PC-9 (cell line): ENCODE measurements at regions not wholly inside any gene's neighbourhood (a gene's known extent, or its start where the extent isn't known, plus 50 kb on each side); places are given as distances from the start of the nearest gene placed in this dataset.
"Not testable (repeated sequence)": the region's sequence is repeated elsewhere in the genome, so short reads cannot be mapped to it uniquely, and the experiment has no call there.

Experiments
- BruUV-seq: library from RNA; stranded (reverse); fragments of 400-500 nt; replicated peaks from 2 replicates; lab custom pipeline; 2021; lab: Mats Ljungman, UMichigan
- CTCF ChIA-PET: fragments of 300-600 bp; sonication (Branson Sonifier 250); formaldehyde crosslinking; loops from one replicate; lab custom pipeline; 2022; ENCODE audit warnings: antibody characterized with exemption; lab: Charles Lee
- POLR2A ChIA-PET: fragments of 300-600 bp; sonication (Branson Sonifier 250); formaldehyde crosslinking; loops from one replicate; lab custom pipeline; 2022; ENCODE audit warnings: antibody characterized with exemption; ENCODE audit not compliant: unreplicated experiment; lab: Charles Lee
- DNase-seq, 2 experiments: peaks; one replicate each; pipeline versions ENCODE4 v3.0.0 to v3.0.0-alpha.2; 2015 to 2022; ENCODE audit warnings: mixed read lengths in 1 of 2
- H2AFZ ChIP-seq: fragments of 200-600 bp; sonication (generic); 2 replicates; pipeline ENCODE4 v1.8.1; 2017; ENCODE audit warnings: antibody characterized with exemption
- H3F3A ChIP-seq: fragments of 200-600 bp; sonication (generic); 2 replicates; pipeline ENCODE4 v1.8.1; 2017; ENCODE audit warnings: antibody characterized with exemption, mild to moderate bottlenecking, low read depth; ENCODE audit not compliant: insufficient read depth
- H3K27ac ChIP-seq: fragments of 200-600 bp; sonication (generic); 2 replicates; pipeline ENCODE4 v1.6.1; 2016; ENCODE audit warnings: mixed run types
- H3K27me3 ChIP-seq: fragments of 200-600 bp; sonication (generic); 2 replicates; pipeline ENCODE4 v1.6.1; 2016; ENCODE audit warnings: low read depth, mixed run types; ENCODE audit not compliant: insufficient read depth
- H3K36me3 ChIP-seq: fragments of 200-600 bp; sonication (generic); 2 replicates; pipeline ENCODE4 v1.6.1; 2016; ENCODE audit warnings: low read depth, mixed run types
- H3K4me1 ChIP-seq: fragments of 200-600 bp; sonication (generic); replicated peaks from 2 replicates; pipeline ENCODE4 v1.6.1; 2016; ENCODE audit warnings: mixed run types; ENCODE audit not compliant: insufficient read depth
- H3K4me2 ChIP-seq: fragments of 200-600 bp; sonication (generic); 2 replicates; pipeline ENCODE4 v1.6.1; 2017; ENCODE audit warnings: mixed run types
- H3K4me3 ChIP-seq: fragments of 200-600 bp; sonication (generic); 2 replicates; pipeline ENCODE4 v1.6.1; 2016; ENCODE audit warnings: mixed run types
- H3K79me2 ChIP-seq: fragments of 200-600 bp; sonication (generic); 2 replicates; pipeline ENCODE4 v1.6.1; 2017; ENCODE audit warnings: low read depth, mixed run types
- H3K9me2 ChIP-seq: fragments of 200-600 bp; sonication (generic); 2 replicates; pipeline ENCODE4 v1.8.1; 2017; ENCODE audit warnings: mild to moderate bottlenecking; ENCODE audit not compliant: insufficient read depth
- H3K9me3 ChIP-seq: fragments of 200-600 bp; sonication (generic); 2 replicates; pipeline ENCODE4 v1.8.1; 2016; ENCODE audit warnings: low read depth; ENCODE audit not compliant: insufficient read depth
- H4K20me1 ChIP-seq: fragments of 200-600 bp; sonication (generic); 2 replicates; pipeline ENCODE4 v1.8.1; 2017; ENCODE audit not compliant: insufficient read depth
- EZH2 ChIP-seq: fragments of 200-600 bp; sonication (generic); IDR thresholded peaks from 2 replicates; pipeline ENCODE4 v1.8.0; 2017; ENCODE audit warnings: antibody characterized with exemption, low read depth
- intact Hi-C: fragments of 100-400 bp; cut with micrococcal nuclease; formaldehyde crosslinking; loops from one replicate; pipeline ENCODE4 v1.10.0; 2022; ENCODE audit not compliant: unreplicated experiment
- TF ChIP-seq, protein P1 (sequence below): fragments of 200-600 bp; sonication (generic); conservative IDR thresholded peaks from 2 replicates; pipeline ENCODE4 v1.6.1; 2017; ENCODE audit warnings: mixed run types, antibody characterized with exemption, mild to moderate bottlenecking, moderate library complexity

DNA sequence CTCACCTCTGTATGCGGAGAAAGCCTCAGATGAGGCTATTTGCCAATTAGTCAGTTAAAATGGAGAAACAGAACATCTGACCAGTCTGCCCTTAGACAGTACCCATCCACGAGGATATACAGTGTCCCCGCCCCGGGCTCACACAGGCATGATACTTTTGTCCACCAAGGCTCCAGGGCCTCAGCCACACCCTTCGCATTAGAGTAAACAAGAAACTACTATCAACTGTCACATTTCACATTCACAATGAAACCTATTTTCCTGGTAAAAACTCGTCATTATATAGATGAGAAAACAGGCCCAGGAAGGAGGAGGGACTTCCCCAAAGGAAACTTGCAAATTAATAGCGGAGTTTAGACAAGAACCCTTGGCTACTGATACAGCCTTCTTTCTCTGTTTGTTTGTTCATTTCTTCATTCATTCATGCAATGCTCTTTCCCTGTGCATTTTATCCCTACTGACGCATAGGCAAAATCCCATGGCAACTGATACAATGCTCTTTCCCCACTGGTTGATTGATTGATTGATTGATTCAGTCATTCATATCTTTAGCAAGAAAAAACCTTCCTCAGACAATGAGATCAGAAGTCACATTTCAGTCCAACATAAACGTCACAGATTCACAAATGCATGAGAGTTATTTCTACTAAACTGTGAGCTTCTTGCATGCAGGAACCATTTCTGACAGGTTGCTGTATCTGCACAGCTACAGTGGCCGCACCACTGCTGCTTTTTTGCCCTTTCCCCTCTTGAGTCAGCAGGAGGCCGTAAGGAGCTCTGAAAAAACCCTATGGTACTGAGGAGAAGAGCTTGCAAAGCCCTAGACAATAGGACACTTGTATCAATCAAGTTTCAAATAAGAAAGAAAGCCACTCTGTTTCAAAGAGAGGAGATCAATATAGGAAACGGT is 777.1 kb downstream of the RNF144A start:
- no peak overlapping the region for H3K4me3 ChIP-seq
- no peaks in the 10 kb centered on the region for H3F3A ChIP-seq
- no peak overlapping the region for H3K27ac ChIP-seq
- no peak for DNase-seq
- no peaks in the 10 kb centered on the region for H4K20me1 ChIP-seq
- ChIA-PET CTCF (no interaction called here), POLR2A (no interaction called here)
- no peak overlapping the region for H3K4me2 ChIP-seq
- BruUV-seq: no TSS peak
- TF ChIP-seq, protein P1, sequence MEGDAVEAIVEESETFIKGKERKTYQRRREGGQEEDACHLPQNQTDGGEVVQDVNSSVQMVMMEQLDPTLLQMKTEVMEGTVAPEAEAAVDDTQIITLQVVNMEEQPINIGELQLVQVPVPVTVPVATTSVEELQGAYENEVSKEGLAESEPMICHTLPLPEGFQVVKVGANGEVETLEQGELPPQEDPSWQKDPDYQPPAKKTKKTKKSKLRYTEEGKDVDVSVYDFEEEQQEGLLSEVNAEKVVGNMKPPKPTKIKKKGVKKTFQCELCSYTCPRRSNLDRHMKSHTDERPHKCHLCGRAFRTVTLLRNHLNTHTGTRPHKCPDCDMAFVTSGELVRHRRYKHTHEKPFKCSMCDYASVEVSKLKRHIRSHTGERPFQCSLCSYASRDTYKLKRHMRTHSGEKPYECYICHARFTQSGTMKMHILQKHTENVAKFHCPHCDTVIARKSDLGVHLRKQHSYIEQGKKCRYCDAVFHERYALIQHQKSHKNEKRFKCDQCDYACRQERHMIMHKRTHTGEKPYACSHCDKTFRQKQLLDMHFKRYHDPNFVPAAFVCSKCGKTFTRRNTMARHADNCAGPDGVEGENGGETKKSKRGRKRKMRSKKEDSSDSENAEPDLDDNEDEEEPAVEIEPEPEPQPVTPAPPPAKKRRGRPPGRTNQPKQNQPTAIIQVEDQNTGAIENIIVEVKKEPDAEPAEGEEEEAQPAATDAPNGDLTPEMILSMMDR: no peak
- TF ChIP-seq EZH2: no peak
- H3K9me2 ChIP-seq: no peaks in the 10 kb centered on the region
- H3K79me2 ChIP-seq: no peaks in the 10 kb centered on the region
- no peaks in the 10 kb centered on the region for H3K9me3 ChIP-seq
- no peaks in the 10 kb centered on the region for H3K4me1 ChIP-seq
- H3K36me3 ChIP-seq: no peaks in the 10 kb centered on the region
- intact Hi-C loops: no loop called here
- no peaks in the 10 kb centered on the region; the same call in 1 of the 2 replicates for H3K27me3 ChIP-seq
- no peak overlapping the region for H2AFZ ChIP-seq

DNA sequence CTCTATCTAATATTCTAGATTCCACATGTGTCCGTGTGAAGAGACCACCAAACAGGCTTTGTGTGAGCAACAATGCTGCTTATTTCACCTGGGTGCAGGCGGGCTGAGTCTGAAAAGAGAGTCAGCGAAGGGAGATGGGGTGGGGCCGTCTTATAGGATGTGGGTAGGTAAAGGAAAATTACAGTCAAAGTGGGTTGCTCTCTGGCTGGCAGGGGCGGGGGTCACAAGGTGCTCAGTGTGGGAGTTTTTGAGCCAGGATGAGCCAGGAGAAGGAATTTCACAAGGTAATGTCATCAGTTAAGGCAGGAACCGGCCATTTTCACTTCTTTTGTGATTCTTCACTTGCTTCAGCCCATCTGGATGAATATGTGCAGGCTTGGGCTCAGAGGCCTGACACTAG is 779.3 kb downstream of the RNF144A start:
- H3K9me3 ChIP-seq, BruUV-seq, H3K27ac ChIP-seq, CTCF ChIA-PET, H3K79me2 ChIP-seq, H3K4me1 ChIP-seq, H2AFZ ChIP-seq, H3F3A ChIP-seq, H3K4me3 ChIP-seq, H3K9me2 ChIP-seq, H3K27me3 ChIP-seq, POLR2A ChIA-PET, H4K20me1 ChIP-seq, DNase-seq, H3K36me3 ChIP-seq, H3K4me2 ChIP-seq, intact Hi-C loops: not testable (repeated sequence)

DNA sequence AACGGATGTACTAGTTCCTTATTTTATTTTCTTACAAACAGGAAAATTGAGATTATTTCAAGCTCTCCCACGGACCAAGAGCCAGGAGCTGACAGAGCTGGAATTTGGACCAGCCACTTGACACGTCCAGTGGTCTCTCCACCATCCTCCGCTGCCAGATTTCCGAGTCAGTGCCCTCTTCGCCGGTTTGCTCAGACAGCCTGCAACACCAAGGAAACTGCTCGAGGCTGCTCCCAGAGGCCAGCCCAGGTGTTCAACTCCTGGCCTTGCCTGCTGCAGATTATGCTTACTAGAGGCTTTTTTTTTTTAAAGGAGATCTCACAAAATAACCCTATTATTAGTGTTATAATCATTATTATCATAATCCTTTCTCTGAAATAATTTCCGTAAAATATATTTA is 779.8 kb downstream of the RNF144A start:
- Histone ChIP-seq H3K36me3 (no peaks in the 10 kb centered on the region), H3K27me3 (no peaks in the 10 kb centered on the region; the same call in 1 of the 2 replicates), H3K79me2 (no peaks in the 10 kb centered on the region), H2AFZ (no peak overlapping the region), H3K4me1 (no peaks in the 10 kb centered on the region), H3K4me3 (no peak overlapping the region), H3F3A (no peaks in the 10 kb centered on the region), H4K20me1 (no peaks in the 10 kb centered on the region), H3K9me2 (no peaks in the 10 kb centered on the region), H3K4me2 (no peak overlapping the region), H3K9me3 (no peaks in the 10 kb centered on the region), H3K27ac (no peak overlapping the region)
- BruUV-seq: no TSS peak
- TF ChIP-seq, protein P1: no peak
- no peak for TF ChIP-seq EZH2
- CTCF ChIA-PET: no interaction called here
- no peak for DNase-seq
- POLR2A ChIA-PET: no interaction called here
- intact Hi-C loops: no loop called here
